ENCODE measurements at regions not wholly inside any gene's neighbourhood (a gene's known extent, or its start where the extent isn't known, plus 50 kb on each side); places are given as distances from the start of the nearest gene placed in this dataset.

DNA sequence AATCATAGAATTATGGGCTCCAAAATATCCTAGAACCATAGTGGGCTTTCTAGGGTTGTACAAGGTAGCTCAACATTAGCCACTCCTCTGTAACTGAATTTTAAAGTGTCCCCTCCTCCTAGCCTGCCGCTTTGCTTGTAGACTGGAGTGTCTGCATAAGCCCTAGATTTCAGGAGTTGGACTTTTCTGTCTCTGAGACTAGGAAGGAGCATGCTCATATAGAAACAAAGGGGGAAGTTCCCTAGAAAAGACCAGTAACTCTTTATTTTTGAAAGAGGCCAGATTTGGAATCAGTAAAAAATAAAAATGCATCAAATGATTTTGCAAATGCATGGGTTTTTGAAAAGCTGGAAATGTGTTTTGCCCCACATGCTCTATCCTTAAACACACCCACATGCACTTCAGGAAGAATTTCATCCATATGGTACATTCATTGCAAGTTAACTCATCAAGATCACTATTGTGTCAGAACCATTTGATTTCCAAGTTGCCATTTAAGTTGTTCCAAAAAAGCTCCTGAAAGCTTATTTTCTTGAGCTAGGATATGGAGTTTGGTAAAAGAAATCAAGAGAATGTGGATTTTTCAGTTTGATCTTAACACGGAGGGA lies 121.0 kb upstream of the NR3C1 start:
- H3K4me2 ChIP-seq (replicated peaks; ENCODE audit: extremely low read depth, low read length, poor library complexity, severe bottlenecking) = no peak overlapping the region
- TF ChIP-seq, protein P1, sequence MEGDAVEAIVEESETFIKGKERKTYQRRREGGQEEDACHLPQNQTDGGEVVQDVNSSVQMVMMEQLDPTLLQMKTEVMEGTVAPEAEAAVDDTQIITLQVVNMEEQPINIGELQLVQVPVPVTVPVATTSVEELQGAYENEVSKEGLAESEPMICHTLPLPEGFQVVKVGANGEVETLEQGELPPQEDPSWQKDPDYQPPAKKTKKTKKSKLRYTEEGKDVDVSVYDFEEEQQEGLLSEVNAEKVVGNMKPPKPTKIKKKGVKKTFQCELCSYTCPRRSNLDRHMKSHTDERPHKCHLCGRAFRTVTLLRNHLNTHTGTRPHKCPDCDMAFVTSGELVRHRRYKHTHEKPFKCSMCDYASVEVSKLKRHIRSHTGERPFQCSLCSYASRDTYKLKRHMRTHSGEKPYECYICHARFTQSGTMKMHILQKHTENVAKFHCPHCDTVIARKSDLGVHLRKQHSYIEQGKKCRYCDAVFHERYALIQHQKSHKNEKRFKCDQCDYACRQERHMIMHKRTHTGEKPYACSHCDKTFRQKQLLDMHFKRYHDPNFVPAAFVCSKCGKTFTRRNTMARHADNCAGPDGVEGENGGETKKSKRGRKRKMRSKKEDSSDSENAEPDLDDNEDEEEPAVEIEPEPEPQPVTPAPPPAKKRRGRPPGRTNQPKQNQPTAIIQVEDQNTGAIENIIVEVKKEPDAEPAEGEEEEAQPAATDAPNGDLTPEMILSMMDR (IDR thresholded peaks at IDR 0.05) = no peak
- no peak overlapping the region for H3K4me3 Mint-ChIP-seq
- intact Hi-C loops (cut with micrococcal nuclease) = no loop called here
- no peak overlapping the region for H3K4me3 ChIP-seq (replicated peaks in 1 of 3; ENCODE audit: low read depth in 2 of 3, low read length in 3 of 3)
- H3K36me3 ChIP-seq (replicated peaks in 1 of 2; ENCODE audit: control insufficient read depth in 1 of 2, insufficient read depth in 2 of 2, low read length in 2 of 2) = no peaks in the 10 kb centered on the region
- no peaks in the 10 kb centered on the region for H3K27me3 ChIP-seq (ENCODE audit: control insufficient read depth in 2 of 2, insufficient read depth in 2 of 2, low read length in 2 of 2)
- no peak overlapping the region for H3K27ac ChIP-seq (ENCODE audit: low read depth in 1 of 2, low read length in 2 of 2)
- H2AFZ ChIP-seq (ENCODE audit: insufficient read depth, low read depth, low read length, poor library complexity, severe bottlenecking) = no peak overlapping the region
- H3K9ac ChIP-seq (ENCODE audit: insufficient read depth, low read length, poor library complexity, severe bottlenecking) = no peak overlapping the region
- no peaks in the 10 kb centered on the region for H3K4me1 ChIP-seq (ENCODE audit: control insufficient read depth in 1 of 2, insufficient read depth in 2 of 2, low read length in 2 of 2)
- no peaks in the 10 kb centered on the region for H3K79me2 ChIP-seq (ENCODE audit: insufficient read depth, low read length)
- DNase-seq = no peak
- H3K27ac Mint-ChIP-seq = no peak overlapping the region
- H3K9me3 ChIP-seq (replicated peaks in 1 of 2; ENCODE audit: control insufficient read depth in 1 of 2, insufficient read depth in 1 of 2, low read length in 2 of 2) = no peaks in the 10 kb centered on the region
- H3K36me3 Mint-ChIP-seq = no peaks in the 10 kb centered on the region
- no peaks in the 10 kb centered on the region for H3K4me1 Mint-ChIP-seq
- H3K9me3 Mint-ChIP-seq = no peaks in the 10 kb centered on the region
- peaks cover 0 to 4% (median 2%) of the 10 kb centered on the region in 3 donors for H3K27me3 Mint-ChIP-seq (ENCODE audit: low read depth in 3 of 3)
- H4K20me1 ChIP-seq (ENCODE audit: insufficient read depth, low read length) = no peaks in the 10 kb centered on the region
- no CpG with 5 or more reads among the region's 2 CpGs for WGBS (ENCODE audit: insufficient coverage)

DNA sequence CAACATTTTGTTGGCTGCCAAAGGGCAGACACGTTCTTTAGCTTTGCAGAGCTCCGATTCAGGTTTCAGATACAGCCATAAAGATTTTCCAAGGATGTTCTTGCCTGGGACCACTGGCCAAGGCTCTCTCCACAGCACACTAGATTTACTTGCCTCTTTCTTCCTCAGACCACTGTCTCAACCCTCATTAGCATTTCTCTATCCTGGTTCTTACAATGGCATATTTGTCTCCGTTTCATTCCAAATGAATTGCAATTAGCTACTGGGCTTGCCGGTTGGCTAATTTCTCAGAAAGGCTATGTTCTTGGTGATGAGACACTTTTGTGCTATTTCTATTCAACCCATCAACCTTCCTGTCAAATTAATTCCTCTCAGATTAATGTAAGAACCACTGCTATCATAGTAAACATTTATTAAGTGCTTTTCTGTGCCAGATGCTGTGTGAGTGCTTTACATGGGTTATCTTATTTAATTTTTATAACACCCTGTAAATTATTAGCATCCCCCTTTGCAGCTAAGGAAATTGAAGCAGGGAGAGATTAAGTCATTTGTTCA lies 118.4 kb upstream of the NR3C1 start:
- Mint-ChIP-seq H3K4me3 (no peak overlapping the region), H3K9me3 (no peaks in the 10 kb centered on the region), H3K36me3 (no peaks in the 10 kb centered on the region), H3K27me3 (ENCODE audit: low read depth in 3 of 3) (peaks cover 0 to 4% (median 2%) of the 10 kb centered on the region in 3 donors), H3K4me1 (no peaks in the 10 kb centered on the region), H3K27ac (no peak overlapping the region)
- Histone ChIP-seq H3K27ac (ENCODE audit: low read depth in 1 of 2, low read length in 2 of 2) (no peak overlapping the region), H3K79me2 (ENCODE audit: insufficient read depth, low read length) (no peaks in the 10 kb centered on the region), H3K4me1 (ENCODE audit: control insufficient read depth in 1 of 2, insufficient read depth in 2 of 2, low read length in 2 of 2) (no peaks in the 10 kb centered on the region), H3K4me3 (replicated peaks in 1 of 3; ENCODE audit: low read depth in 2 of 3, low read length in 3 of 3) (no peak overlapping the region), H3K4me2 (replicated peaks; ENCODE audit: extremely low read depth, low read length, poor library complexity, severe bottlenecking) (no peak overlapping the region), H3K27me3 (ENCODE audit: control insufficient read depth in 2 of 2, insufficient read depth in 2 of 2, low read length in 2 of 2) (no peaks in the 10 kb centered on the region), H3K9ac (ENCODE audit: insufficient read depth, low read length, poor library complexity, severe bottlenecking) (no peak overlapping the region), H2AFZ (ENCODE audit: insufficient read depth, low read depth, low read length, poor library complexity, severe bottlenecking) (no peak overlapping the region), H4K20me1 (ENCODE audit: insufficient read depth, low read length) (no peaks in the 10 kb centered on the region), H3K36me3 (replicated peaks in 1 of 2; ENCODE audit: control insufficient read depth in 1 of 2, insufficient read depth in 2 of 2, low read length in 2 of 2) (no peaks in the 10 kb centered on the region), H3K9me3 (replicated peaks in 1 of 2; ENCODE audit: control insufficient read depth in 1 of 2, insufficient read depth in 1 of 2, low read length in 2 of 2) (no peaks in the 10 kb centered on the region)
- intact Hi-C loops (cut with micrococcal nuclease) = no loop called here
- TF ChIP-seq, protein P1 (IDR thresholded peaks at IDR 0.05) = no peak
- no peak for DNase-seq
- WGBS (ENCODE audit: insufficient coverage) = 97% methylated on average over 3 of the region's 4 CpGs
